ENCODE measurements at regions not wholly inside any gene's neighbourhood (a gene's known extent, or its start where the extent isn't known, plus 50 kb on each side); places are given as distances from the start of the nearest gene placed in this dataset.
"Not testable (repeated sequence)": the region's sequence is repeated elsewhere in the genome, so short reads cannot be mapped to it uniquely, and the experiment has no call there.

- peak; percentile 86 to 92 for ATAC-seq
- H3K4me2 ChIP-seq = peak overlapping the region; percentile 50
- FAIRE-seq = no peak
- H3K4me1 ChIP-seq = no peaks in the 10 kb centered on the region
- TF ChIP-seq RAD21 (conservative IDR thresholded peaks at IDR 0.05 in 1 of 2, IDR thresholded peaks at IDR 0.05 in 1 of 2) (0 out of 5 replicates have a peak, but pooled peaks of 1 of the 2 experiments have one; percentile 11), MAZ (IDR thresholded peaks at IDR 0.05; ENCODE audit: borderline replicate concordance, low read depth, low read length) (no peak), CEBPB (IDR thresholded peaks at IDR 0.05) (peak; percentile 20 to 63; a peak in 3 of 4 replicates), ZSCAN20 (CRISPR knock-in tag; IDR thresholded peaks at IDR 0.05) (no peak), RCOR1 (IDR thresholded peaks at IDR 0.05; ENCODE audit: low read depth, low read length) (no peak)
- 0 out of 3 replicates have a peak, but pooled peaks cover 8% of the 10 kb centered on the region for H3K9me3 ChIP-seq
- ChIA-PET POLR2A (interaction anchor here (0.6 kb wide), 1 partner anchor 126 kb away, joined by 3 read pairs; the partner anchor contains the start of gene ATF7IP), CTCF (interaction anchor here (0.8 to 4.5 kb wide), 6 partner anchors 12 to 530 kb away, joined by 3 to 45 read pairs (median 4); no protein-coding TSS in a partner anchor)
- no peak overlapping the region for H3K4me3 ChIP-seq
- 0 out of 6 replicates have a peak overlapping the region, but pooled peaks of 1 of the 2 experiments have one; percentile 18 for H3K27ac ChIP-seq
- peak in 1 of 2 experiments; percentile 47 for DNase-seq (ENCODE audit: low read depth in 1 of 2, low spot score in 1 of 2)
- 45% methylated on average over 13 of the region's 13 CpGs for WGBS (ENCODE audit: missing lambda C conversion rate)
Observed at GRCh38 chr12:14239350-14239934, 126.0 kb upstream of the ATF7IP start.

- H3K4me3 ChIP-seq = no peak overlapping the region
- ATAC-seq (peak in 1 of 2 experiments; percentile 61; a peak in 3 of 6 replicates), DNase-seq (ENCODE audit: low read depth in 1 of 2, low spot score in 1 of 2) (no peak), FAIRE-seq (no peak)
- TF ChIP-seq RAD21 (conservative IDR thresholded peaks at IDR 0.05 in 1 of 2, IDR thresholded peaks at IDR 0.05 in 1 of 2) (0 out of 5 replicates have a peak, but pooled peaks of 1 of the 2 experiments have one; percentile 4), EP300 (IDR thresholded peaks at IDR 0.05) (no peak)
- WGBS (ENCODE audit: missing lambda C conversion rate) = 53% methylated on average over 11 of the region's 11 CpGs
- H3K9me3 ChIP-seq = 0 out of 3 replicates have a peak, but pooled peaks cover 8% of the 10 kb centered on the region
- H3K4me2 ChIP-seq = peak overlapping the region; percentile 50
- ChIA-PET POLR2A (no interaction called here), CTCF (interaction anchor here (0.8 to 4.5 kb wide), 6 partner anchors 11 to 529 kb away, joined by 3 to 45 read pairs (median 3); partner anchors contain the start of gene ATF7IP)
- H3K4me1 ChIP-seq = no peaks in the 10 kb centered on the region
- H3K27ac ChIP-seq = peak overlapping the region in 1 of 2 experiments; percentile 40; a peak in 2 of 6 replicates
Observed at GRCh38 chr12:14239935-14240872, 125.3 kb upstream of the ATF7IP start.

- FAIRE-seq = no peak
- H3K4me3 ChIP-seq = no peak overlapping the region
- 0 out of 3 replicates have a peak, but pooled peaks cover 8% of the 10 kb centered on the region for H3K9me3 ChIP-seq
- no peak overlapping the region for H3K27ac ChIP-seq
- CTCF ChIA-PET = interaction anchor here (1.1 to 4.5 kb wide), 4 partner anchors 14 to 423 kb away, joined by 3 to 45 read pairs (median 19); partner anchors contain the start of gene ATF7IP
- DNase-seq (ENCODE audit: low read depth in 1 of 2, low spot score in 1 of 2) = no peak
- H3K4me2 ChIP-seq = no peak overlapping the region
- POLR2A ChIA-PET = no interaction called here
- no peak for TF ChIP-seq TFCP2L1 (CRISPR knock-in tag; IDR thresholded peaks at IDR 0.05)
- TF ChIP-seq HES2 (IDR thresholded peaks at IDR 0.05) = no peak
- no peak for TF ChIP-seq RFX5 (IDR thresholded peaks at IDR 0.05)
- no peak for TF ChIP-seq POLR2AphosphoS2 (conservative IDR thresholded peaks at IDR 0.05; ENCODE audit: low read length)
- TF ChIP-seq ELK1 (IDR thresholded peaks at IDR 0.05; ENCODE audit: low read depth, low read length) = no peak
- TF ChIP-seq EHF (CRISPR knock-in tag; IDR thresholded peaks at IDR 0.05) = no peak
- no peak for TF ChIP-seq HOXB13 (CRISPR knock-in tag; IDR thresholded peaks at IDR 0.05; ENCODE audit: low read depth)
- TF ChIP-seq POLR2A (IDR thresholded peaks at IDR 0.05; ENCODE audit: low read length) = no peak
- no peaks in the 10 kb centered on the region for H3K4me1 ChIP-seq
- ATAC-seq = no peak
- 46% methylated on average over 4 of the region's 4 CpGs for WGBS (ENCODE audit: missing lambda C conversion rate)
Observed at GRCh38 chr12:14240873-14241220, 124.6 kb upstream of the ATF7IP start.

- H3K4me1 ChIP-seq; H3K4me3 ChIP-seq; H3K27ac ChIP-seq; DNase-seq (ENCODE audit: low read depth in 1 of 2, low spot score in 1 of 2); ATAC-seq; H3K9me3 ChIP-seq; FAIRE-seq; POLR2A ChIA-PET; H3K4me2 ChIP-seq: not testable (repeated sequence)
- 33% methylated on average over 6 of the region's 6 CpGs for WGBS (ENCODE audit: missing lambda C conversion rate)
- CTCF ChIA-PET = interaction anchor here (1.0 kb wide), 1 partner anchor 11 kb away, joined by 4 read pairs; no protein-coding TSS in a partner anchor
Observed at GRCh38 chr12:14242825-14243224, 122.7 kb upstream of the ATF7IP start.
